Stimulated activated CD4-positive, alpha-beta T cell treated with anti-CD3 and anti-CD28 coated beads, Interleukin-4, amount 100 ng/mL, for 48 hours (primary cell): ENCODE measurements at regions not wholly inside any gene's neighbourhood (a gene's known extent, or its start where the extent isn't known, plus 50 kb on each side); places are given as distances from the start of the nearest gene placed in this dataset.
"Not testable (repeated sequence)": the region's sequence is repeated elsewhere in the genome, so short reads cannot be mapped to it uniquely, and the experiment has no call there.

Source experiments
- DNase-seq, 2 donors: peaks; one replicate each; pipeline ENCODE4 v3.0.0-alpha.2; 2020; ENCODE audit warnings: low read depth in 2 of 2

DNA sequence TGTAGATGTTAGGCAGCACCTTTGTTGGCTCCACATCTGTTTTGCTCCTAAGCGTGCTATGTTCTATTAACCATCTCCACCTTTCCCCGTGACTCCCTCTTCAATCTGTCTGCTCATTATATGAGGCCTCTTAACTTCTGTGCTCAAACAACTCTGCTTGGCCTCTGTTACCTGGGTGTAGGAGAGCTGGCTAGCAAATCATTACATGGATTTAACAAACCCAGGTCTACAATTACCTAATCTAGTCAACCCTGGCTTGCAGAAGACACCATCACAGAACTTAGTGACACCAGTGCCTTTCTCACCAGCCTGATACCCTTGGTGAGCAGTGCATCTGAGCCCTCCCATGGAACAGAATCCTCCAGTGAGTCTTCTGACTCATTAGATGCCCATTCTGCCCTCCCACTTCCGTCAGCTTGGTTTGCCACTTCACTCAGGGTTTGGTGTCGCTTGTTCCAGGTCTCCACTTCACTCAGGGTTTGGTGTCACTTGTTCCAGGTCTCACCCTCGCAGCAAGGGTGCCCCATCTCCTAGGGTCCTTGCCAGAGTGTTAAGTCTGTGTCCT lies 92.0 kb upstream of the KIF26B start:
- no peak for DNase-seq

DNA sequence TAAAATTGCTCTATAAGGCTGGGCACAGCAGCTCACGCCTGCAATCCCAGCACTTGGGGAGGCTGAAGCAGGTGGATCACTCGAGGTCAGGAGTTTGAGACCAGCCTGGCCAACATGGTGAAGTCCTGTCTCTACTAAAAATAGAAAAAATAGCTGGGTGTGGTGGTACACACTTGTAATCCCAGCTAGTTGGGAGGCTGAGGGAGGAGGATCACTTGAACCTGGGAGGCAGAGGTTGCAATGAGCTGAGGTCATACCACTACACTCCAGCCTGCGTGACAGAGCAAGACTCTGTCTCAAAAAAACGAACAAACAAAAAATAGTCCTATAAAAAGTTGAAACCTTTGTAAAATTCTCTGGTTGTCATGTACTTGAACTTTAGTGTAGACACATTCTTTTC lies 93.0 kb upstream of the KIF26B start:
- DNase-seq: not testable (repeated sequence)

DNA sequence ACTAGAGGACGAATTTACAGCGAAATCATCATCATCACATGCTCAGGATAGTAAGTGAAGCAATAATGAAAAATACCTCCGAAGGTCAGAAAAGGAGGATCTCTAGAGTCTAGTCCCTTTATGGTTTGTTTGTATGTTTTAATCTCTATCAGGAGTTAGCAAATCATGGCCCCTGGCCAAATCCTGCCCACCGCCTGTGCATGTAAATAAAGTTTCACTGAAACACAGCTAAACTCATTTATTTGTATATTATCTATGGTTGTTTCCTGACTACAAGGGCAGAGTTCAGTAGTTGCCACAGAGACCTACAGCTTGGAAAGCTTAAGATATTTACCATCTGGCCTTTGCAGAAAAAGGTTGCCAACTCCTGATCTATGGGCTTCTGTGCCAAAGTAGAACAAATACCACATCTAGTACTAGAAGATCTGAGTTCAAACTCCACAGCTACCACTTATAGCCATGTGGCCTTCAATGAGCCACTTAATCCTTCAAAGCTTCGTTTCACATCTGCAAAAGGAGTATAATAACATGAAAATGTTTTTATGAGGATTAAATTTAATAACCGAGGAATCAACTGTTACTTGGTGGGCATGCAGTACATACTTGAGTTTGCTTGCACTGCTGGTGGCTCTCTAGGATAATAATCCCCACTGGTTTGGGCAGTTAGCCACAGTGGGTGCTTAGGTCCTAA lies 94.0 kb upstream of the KIF26B start:
- DNase-seq: no peak

DNA sequence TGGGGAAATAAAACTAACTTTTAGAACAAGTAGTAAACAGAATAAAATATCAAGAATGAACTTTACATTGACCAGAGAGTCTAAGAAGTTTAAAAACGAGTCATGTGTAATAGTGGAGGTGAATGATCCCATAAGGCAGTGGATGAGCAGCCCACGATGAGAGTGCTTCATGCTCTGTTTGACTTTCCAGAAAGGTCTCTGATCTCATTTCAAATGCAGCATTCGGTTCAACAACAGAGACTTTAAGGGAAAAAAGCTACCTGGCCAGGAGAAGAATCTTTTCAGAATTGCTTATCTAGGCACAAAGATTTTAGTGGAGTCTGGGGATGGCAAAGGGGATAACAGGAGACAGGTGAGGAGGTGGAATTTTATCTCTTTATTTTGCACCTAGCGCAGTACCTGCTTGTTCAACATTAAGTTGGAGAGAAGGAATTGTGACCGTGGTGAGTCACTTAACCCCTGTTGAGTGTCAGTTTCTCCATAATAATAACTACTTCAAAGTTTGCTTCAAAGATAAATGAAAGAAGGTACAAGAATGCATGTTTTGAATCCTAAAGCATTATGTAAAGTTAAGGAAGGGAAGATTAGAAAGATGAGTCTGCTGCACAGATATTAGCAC lies 94.9 kb upstream of the KIF26B start:
- no peak for DNase-seq

DNA sequence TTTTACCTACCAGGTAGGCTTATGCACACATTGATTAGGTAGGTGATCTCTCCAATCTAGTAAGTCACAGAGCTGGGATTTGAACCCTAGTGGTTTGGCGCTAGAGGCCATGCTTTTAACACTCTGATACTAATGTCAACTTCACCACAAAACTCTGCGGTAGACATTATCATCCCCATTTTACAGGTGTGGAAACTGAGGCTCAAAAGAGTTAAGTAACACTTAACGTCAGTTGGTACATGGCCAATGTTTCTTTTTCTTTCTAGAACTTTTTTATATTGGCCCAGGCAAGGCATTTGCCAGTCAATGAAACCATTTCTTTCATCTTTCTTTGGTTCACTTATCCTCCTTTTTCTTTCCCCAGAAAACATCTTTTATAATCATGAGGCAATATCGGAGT lies 95.9 kb upstream of the KIF26B start:
- no peak for DNase-seq

DNA sequence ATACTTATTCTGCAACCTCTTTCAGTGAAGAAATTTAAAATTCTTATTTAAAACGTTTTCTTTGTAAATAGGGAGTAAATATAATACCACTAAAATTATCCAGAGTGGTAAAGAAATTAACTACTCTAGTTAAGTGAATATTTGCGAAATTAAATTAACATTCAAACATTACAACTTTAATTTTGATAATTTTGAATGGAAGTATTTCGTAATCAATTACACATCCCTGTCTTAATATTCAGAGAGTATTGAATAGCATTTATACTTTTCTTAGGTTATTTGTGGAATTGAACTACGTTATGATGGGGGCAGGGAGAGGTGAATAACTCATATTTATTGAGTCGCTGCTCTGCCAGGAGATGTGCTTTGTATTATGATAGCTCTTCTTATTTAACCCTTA lies 96.3 kb upstream of the KIF26B start:
- DNase-seq: no peak

DNA sequence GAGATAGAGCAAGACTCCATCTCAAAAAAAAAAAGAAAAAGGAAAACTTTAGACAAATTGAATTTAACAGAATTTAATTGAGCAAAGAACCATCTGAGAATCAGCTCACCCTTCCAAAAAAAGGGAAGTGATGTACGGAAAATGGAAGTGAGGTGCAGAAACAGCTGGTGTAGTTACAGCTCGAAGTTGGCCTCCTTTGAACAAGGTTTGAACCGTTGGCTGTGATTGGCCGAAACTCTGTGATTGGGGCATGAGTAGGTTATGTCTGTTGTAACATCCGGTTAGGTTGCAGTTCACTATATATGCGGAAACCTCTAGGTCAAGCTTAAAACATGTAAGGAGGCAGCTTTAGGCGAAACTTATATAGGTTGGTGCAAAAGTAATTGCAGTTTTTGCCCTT lies 97.9 kb upstream of the KIF26B start:
- no peak for DNase-seq

DNA sequence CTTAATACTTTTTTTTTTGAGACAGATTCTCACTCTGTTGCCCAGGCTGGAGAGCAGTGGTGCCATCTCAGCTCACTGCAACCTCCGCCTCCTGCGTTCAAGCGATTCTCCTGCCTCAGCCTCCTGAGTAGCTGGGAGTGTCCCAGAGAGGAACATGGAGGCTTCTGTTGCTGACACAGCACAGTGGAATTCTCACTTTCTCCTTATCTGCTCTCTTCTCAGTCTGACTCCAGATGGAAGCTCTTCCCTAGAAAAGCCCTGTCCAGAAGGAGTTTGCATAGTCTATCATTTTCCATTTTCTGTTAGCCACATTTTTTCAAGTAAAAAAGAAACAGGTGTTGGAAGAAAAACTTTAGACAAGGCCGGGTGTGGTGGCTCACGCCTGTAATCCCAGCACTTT lies 98.5 kb upstream of the KIF26B start:
- DNase-seq: not testable (repeated sequence)

DNA sequence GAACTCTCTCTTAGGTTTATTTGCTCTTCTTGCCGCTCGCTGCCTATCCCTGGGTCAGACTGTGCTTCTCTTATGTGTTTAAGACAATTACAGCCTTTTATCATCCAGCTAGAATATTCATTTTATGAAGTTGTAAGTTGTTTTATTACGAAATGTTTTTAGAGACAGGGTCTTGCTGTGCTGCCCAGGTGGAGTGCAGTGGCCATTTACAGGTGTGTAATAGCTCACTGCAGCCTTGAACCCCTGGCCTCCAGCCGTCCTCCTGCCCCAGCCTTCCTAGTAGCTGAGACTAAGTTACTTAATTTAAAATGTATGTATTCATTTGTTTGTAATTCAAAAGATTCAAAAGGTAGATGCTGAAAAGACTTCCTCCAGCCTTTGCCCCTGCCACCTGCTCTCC lies 99.0 kb upstream of the KIF26B start:
- no peak for DNase-seq

DNA sequence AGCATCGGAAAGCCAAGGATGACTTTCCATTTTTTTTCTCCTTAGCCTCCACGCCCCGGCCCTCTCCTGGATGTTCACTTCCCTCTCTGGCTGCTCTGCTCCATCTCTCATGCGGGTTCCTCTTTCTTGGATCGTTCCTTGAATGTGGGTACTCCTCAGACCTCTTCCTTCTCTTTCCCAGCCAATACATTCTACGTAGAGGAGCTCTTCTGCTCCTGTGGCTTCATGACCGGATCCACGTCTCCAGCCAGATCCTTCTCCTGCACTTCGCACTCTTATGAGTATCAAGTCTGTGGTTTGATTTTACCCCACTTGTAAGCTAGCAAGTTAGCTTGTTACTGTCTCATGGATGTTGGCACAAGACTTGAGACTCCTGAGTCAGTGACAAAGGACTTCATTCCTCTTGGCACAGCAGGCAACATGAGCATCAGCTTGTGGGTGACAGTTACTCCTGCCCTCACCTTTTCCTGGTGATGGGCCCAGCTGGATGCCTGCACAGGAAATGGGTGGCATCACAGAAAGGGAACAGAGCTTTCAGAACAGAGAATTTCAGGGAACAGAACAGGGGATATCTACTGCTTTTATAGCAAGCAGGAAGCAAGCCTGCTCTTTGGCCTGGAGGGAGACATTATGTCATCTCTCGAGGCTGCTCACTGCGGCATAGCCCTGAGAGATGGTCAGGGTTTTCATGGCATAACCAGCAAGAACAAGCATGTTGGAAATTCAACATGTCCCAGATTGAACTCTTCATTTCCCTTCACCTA lies 100.1 kb upstream of the KIF26B start:
- no peak for DNase-seq

DNA sequence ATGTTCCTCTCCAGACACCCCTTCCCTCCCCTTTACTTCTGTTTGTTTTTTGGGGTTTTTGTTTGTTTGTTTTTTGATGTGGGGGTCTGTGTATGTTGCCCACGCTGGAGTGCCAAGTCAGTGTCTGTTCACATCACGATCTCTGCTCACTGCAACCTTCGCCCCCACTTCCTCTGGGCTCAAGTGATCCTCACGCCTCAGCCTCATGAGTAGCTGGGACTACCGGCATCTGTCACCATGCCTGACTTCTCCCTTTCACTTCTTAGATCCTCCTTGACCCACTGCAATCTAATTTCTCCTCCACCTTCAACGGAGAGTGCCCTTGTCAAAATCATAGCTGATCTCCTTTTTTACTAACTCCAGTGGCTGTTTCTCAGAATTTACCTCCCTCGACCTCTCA lies 100.7 kb upstream of the KIF26B start:
- DNase-seq: no peak

DNA sequence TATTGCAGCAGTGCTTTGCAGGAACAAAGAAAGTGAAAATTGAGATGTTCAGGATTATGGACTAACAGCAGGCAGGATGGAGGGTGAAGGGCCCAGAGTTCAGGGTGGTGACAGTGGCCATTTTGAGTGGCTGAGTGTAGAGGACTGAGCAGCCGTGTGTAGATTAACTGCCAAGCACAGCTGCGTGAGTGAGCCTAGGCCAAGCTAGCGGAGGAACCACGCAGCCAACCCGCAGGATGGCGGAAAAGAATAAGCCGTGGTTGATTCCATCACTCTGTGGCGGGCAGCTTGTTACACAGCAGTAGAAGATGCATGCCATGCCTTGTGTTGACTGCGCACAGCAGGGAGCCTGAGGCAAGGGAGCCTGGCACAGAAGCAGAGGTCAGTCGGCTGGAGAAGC lies 102.5 kb upstream of the KIF26B start:
- DNase-seq: no peak

DNA sequence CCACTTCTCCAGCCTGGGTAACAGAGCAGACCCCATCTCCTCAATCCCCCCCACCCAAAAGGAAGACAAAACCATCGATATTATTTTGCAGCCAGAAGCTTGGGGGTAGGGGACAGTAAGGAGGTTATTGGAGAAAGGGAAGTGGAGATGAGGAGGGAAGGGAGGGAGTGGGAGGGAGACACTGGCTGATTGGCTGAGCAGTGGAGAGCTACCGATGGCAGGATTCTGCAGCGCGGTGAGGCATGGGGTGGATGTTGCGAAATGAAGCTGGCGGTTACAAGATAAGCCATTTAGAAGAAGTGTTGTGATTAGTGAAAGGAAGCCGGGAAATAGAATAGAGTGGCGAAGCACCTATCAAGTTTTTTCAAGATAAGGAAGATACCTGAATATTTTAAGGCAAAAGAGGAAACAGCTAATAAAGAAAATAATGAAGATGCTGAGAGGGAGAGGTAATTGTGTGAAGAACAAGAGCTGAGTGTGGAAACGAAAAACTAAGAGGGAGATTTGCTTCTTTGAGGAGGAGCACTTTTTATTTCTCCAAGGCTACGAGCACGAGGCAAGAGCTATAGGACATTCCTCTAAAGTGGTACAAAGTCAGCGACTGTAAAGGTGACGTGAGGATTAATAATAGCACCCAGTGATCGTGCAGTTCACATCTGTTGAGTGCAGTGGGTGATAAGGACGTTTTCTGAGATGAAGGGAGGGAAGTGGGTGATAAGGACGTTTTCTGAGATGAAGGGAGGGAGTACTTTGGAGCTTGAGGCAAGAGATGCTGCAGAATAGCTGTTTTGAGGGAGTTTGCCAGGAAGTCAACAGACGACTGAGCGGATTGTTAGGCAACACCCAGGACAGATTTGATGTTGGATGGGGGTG lies 103.2 kb upstream of the KIF26B start:
- DNase-seq: no peak

DNA sequence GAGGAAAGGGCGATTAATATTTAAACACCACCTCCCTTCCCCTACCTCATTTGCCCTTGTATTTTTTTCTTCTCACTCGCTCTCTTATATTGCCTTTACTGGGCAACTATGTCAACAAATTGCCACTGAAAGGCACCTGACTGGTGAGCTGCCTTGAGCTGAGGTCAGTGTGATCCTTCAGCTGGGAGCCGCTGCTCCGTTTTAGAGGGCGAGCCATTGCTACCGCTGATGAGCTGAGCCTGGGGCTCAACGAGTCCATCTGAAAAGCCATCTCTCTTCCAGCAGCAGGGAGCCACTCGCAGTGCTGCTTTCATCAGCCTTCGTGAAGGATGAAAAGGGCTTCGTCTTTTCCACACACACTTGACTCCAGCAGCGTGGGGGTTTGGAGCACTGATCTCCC lies 108.0 kb upstream of the KIF26B start:
- no peak for DNase-seq

DNA sequence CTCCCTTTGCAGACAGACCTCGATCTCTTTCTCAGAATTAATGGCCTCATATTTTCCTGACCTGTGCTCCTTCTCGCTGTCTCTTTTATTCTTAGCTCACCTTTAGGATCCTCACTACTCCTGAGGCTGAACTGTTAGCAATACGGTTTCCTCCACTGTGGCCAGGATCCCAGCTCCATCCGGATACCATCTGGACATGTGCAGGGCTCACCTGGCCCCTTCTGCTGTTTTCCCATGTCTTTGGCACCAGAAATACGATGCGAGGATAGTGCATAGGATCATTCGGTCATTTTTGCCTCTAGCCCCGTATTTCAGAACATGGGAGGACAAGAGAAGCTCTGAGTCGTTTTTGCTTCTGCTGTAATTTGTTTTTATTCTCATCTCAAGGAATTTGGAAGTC lies 108.5 kb upstream of the KIF26B start:
- DNase-seq: no peak

DNA sequence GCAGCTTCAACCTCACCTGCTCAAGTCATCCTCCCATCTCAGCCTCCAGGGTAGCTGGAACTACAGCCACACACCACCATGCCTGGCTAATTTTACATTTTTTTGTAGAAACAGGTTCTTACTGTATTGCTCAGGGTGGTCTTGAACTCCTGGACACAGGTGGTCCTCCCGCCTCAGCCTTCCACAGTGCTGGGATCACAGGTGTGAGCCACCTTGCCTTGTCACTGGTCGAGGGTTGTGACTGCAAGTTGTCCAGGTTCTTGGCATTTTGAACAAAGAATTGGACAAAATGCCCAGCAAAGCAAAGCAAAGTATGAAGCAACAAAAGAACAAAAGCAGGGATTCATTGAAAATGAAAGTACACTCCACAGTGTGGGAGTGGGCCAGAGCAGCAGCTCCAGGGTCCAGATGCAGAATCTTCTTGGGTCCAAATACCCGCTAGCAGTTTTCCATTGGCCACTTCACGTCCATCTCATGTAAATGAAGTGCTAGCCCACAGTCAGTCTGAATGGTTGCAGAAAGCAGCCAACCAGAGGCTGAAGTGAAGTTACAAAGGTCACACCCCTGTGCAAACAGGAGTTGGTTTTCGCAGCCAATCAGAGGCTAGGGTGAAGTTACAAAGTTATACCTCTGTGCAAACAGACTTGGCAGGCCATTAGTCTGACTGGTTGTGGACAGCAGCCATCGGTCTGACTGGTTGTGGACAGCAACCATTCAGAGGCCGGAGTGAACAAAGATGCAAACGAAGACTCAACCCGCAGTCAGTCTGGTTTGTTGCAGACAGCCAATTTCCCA lies 109.5 kb upstream of the KIF26B start:
- DNase-seq: no peak

DNA sequence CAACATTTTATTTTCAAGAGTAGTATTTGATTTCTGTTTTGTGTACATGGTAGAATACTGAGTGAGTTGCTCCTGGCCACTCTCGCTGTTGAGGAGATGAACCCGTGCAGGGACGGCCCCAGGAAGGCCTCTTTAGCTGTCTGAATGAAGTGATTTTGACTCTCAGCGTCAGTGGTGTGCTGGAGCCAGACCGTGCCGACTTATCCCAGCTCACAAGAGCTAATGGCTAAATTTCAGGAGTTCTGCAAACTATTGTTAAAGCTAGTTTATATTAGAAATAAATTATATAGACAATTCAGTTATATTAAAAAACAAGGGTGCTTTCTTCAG lies 111.2 kb upstream of the KIF26B start:
- no peak for DNase-seq

DNA sequence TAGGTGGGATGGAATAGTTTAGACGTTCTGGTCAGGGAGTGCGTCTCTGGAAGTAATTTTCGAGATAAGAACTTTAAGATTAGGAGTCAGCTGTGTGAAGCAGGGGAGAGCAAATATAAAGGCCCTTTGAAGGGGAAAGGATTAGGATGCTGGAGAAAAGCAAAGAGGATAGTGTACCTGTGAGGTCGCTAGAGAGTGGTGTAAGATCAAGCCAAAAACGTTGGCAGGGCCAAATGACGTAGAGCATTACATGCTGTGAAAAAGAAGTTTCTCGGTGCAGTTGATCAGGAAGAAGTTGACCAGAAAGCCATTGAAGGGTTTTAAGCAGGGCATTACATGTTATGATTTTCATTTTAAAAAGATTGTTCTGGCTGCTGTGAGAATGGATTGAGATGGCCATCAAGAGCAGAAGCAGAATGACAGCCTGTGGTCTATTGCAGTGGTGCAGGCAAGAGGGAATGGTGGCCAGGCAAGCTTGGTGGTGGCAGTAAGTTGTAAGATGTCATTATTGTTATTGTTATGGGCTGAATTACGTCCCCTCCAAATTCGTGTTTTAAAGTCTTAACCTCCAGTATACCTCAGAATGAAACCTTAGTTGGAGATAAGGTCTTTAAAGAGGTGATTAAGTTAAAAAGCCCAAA lies 113.6 kb upstream of the KIF26B start:
- DNase-seq: no peak

DNA sequence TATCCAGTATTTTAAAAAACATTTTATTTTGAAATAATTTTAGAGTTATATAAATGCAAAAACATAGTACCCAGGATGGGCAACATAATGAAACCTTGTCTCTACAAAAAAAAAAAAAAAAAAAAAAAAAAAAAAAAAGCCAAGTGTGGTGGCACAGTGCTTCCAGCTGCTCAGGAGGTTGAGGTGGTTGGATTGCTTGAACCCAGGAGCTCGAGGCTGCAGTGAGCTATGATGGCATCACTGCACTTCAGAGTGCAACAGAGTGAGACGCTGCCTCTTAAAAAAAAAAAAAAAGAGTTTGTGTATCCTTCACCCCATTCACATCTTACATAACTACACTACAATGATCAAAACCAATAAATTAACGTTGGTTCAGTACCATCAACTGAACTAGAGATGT lies 115.6 kb upstream of the KIF26B start:
- no peak for DNase-seq

DNA sequence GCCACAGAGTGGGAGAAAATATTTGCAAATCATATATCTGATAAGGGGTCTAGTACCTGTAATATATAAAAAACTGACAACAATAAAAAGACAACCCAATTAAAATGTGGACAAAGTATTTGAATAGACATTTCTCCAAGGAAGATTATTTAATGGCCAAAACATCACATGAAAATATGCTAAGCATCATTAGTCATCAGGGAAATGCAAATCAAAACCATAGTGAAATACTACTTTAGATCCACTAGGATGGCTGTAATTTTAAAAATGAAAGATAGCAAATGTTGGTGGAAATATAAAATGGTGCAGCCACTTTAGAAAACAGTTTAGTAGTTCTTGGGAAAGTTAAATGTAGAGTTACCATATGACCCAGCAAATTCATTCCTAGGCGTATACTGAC lies 118.7 kb upstream of the KIF26B start:
- DNase-seq: no peak

DNA sequence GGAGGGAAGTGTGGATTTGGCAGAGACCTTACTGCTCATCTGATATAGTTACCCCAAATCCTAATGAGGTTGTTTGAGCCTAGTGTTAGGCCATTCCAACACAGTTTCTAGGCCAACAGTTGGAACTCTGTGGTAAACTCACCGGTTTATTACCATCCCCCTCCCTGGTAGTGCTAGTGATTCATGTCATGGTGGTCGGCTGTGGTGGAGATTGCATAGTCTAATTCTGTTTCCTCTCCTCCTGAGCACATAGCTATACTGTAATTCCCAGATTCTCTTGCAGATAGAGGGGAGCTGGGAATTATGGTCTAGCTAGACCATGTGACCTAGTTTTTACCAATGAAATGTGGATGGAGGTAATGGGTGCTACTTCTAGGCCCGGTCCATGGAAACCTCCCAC lies 123.7 kb upstream of the KIF26B start:
- DNase-seq: no peak
